Thoracic aorta (tissue), 2 donors: ENCODE measurements at regions not wholly inside any gene's neighbourhood (a gene's known extent, or its start where the extent isn't known, plus 50 kb on each side); places are given as distances from the start of the nearest gene placed in this dataset.
A peak's percentile ranks its signal among the peaks of the same experiment; 100 is the strongest.
"Not testable (repeated sequence)": the region's sequence is repeated elsewhere in the genome, so short reads cannot be mapped to it uniquely, and the experiment has no call there.

Experiments
- ATAC-seq: fragments of 150-250 bp; one replicate; pipeline ENCODE4 v1.8.0; 2017; ENCODE audit warnings: low read depth; ENCODE audit not compliant: insufficient number of reproducible peaks, low FRiP score
- DNase-seq: peaks from one replicate; pipeline ENCODE4 v3.0.0-alpha.2; 2020; ENCODE audit warnings: low spot score
- H3K27ac ChIP-seq, 2 donors: fragments of 200-600 bp; sonication (generic); 1 replicate in 1 of 2; 2 replicates in 1 of 2; pipeline ENCODE4 v1.5.1; 2016; ENCODE audit warnings: mild to moderate bottlenecking in 2 of 2, moderate library complexity in 2 of 2
- H3K27me3 ChIP-seq: fragments of 200-600 bp; sonication (generic); replicated peaks from 2 replicates; pipeline ENCODE4 v1.6.0; 2016; ENCODE audit warnings: mild to moderate bottlenecking; ENCODE audit not compliant: insufficient read depth
- H3K36me3 ChIP-seq: fragments of 200-600 bp; sonication (generic); one replicate; pipeline ENCODE4 v1.5.1; 2016
- H3K4me1 ChIP-seq, 2 donors: fragments of 200-600 bp; sonication (generic); 1 replicate in 1 of 2; 2 replicates in 1 of 2; pipeline versions ENCODE4 v1.5.1 to v1.6.0; 2016; ENCODE audit warnings: low read depth in 2 of 2, mild to moderate bottlenecking in 1 of 2; ENCODE audit not compliant: control insufficient read depth in 1 of 2
- H3K4me3 ChIP-seq: fragments of 200-600 bp; sonication (generic); 2 replicates; pipeline ENCODE4 v1.5.1; 2016; ENCODE audit warnings: mild to moderate bottlenecking
- H3K9me3 ChIP-seq: fragments of 200-600 bp; sonication (generic); 2 replicates; pipeline ENCODE4 v1.5.1; 2016
- TF ChIP-seq, protein P1 (sequence below): fragments of 200-600 bp; sonication (generic); IDR thresholded peaks from one replicate; pipeline ENCODE4 v1.5.1; 2019; ENCODE audit warnings: antibody characterized with exemption

DNA sequence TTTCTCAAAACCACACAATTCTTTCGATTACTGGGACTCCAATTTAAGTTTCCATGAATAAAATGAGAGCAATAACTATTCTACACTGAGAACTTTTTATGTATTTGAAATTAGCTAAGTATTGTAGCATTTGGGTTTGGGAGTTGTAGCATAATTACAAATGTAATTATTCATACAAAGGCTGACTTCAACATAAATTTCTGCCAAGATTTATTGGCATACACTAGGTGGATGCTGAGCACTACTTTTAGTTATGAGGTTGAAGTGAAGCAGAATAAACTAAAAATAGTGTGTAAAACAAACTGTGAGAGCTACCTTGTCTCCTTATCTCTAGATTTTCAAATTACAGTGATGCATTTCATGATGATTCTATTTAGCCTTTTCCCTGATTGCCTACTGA, 516.1 kb downstream of the ZNF385D start:
- TF ChIP-seq, protein P1, sequence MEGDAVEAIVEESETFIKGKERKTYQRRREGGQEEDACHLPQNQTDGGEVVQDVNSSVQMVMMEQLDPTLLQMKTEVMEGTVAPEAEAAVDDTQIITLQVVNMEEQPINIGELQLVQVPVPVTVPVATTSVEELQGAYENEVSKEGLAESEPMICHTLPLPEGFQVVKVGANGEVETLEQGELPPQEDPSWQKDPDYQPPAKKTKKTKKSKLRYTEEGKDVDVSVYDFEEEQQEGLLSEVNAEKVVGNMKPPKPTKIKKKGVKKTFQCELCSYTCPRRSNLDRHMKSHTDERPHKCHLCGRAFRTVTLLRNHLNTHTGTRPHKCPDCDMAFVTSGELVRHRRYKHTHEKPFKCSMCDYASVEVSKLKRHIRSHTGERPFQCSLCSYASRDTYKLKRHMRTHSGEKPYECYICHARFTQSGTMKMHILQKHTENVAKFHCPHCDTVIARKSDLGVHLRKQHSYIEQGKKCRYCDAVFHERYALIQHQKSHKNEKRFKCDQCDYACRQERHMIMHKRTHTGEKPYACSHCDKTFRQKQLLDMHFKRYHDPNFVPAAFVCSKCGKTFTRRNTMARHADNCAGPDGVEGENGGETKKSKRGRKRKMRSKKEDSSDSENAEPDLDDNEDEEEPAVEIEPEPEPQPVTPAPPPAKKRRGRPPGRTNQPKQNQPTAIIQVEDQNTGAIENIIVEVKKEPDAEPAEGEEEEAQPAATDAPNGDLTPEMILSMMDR = no peak
- Histone ChIP-seq H3K4me3 (no peak overlapping the region), H3K36me3 (no peaks in the 10 kb centered on the region), H3K27ac (no peak overlapping the region), H3K4me1 (no peaks in the 10 kb centered on the region), H3K27me3 (no peaks in the 10 kb centered on the region), H3K9me3 (no peaks in the 10 kb centered on the region)
- DNase-seq (no peak), ATAC-seq (no peak)

DNA sequence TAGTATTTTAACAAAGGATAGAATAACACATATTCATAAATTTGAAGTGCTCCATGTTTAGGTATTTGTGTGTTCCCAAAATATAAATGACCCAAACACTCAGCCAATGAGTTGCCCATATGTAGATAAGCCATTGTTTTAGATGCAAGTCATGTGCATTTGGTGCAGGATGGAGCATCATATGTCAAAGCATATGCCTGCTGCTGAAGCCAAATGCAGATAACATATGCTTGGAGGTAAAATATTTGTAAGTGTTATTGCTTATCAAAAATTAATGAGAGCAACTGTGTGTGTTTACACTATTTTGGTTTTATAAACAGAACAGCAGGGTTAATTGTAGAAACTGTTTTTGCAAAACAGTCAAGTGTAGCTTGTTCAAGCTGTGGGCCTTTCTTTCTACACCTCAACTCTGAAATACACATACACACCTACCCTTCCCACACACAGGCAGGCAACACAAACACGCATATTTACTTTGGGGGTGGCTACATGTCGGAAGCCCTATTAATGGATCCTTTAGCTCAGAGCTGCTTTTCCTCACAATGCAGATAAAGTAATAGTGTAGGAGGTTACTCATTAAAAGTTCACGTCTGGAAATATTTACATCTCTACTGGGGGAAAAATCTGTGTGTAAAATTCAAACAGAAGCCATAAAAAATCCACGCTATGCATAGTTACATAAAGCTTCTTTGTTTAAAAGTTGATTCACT, 521.4 kb downstream of the ZNF385D start:
- H3K27ac ChIP-seq = no peak overlapping the region
- peak; percentile 36 for ATAC-seq

DNA sequence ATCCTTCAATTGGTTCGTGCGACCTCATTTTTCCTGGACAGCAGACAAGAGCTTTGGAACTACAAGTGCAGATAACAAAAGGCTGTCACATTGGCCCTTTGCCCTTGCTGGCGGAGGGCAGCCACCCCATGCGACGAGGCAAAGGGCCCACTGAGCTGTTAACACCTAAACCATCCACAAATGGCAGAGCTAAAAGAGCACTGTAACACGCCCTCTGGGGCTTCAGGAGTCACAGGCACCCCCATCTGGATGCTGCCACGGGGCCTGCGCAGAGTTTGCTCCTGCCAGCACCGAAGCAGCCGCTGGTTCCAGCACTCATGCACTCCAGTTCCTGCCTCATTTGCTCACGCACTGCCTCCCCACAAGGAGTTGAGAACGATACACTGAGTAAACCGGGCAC, 524.9 kb downstream of the ZNF385D start:
- TF ChIP-seq, protein P1 = no peak
- Histone ChIP-seq H3K27ac (no peak overlapping the region), H3K36me3 (no peaks in the 10 kb centered on the region), H3K9me3 (no peaks in the 10 kb centered on the region), H3K4me1 (peaks cover 0 to 14% of the 10 kb centered on the region in 2 donors), H3K27me3 (no peaks in the 10 kb centered on the region), H3K4me3 (no peak overlapping the region)
- ATAC-seq (no peak), DNase-seq (no peak)

More for the DNA sequence above, 521.4 kb downstream of the ZNF385D start:
- Histone ChIP-seq H3K27me3 (no peaks in the 10 kb centered on the region), H3K4me3 (no peak overlapping the region), H3K4me1 (no peaks in the 10 kb centered on the region), H3K36me3 (no peaks in the 10 kb centered on the region), H3K9me3 (no peaks in the 10 kb centered on the region)
- no peak for DNase-seq
- TF ChIP-seq, protein P1 = no peak

DNA sequence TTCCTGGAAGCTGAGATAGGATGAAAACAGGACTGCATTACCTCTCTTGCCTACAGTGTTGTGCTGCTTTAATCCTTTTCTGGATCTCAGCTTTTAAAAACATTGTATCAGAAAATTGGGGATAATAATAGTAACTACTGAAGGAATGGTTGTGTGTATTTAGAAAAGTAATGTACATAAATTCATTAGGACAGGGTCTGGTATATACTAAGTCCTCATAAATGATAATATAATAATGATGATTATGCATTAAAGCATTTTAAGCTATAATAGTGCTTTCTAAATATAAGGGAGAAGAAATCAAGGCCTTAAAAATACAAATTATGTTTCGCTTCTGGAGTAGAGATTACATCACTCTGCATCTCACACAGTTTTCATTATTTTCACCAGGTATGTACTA, 530.1 kb downstream of the ZNF385D start:
- ATAC-seq = no peak
- TF ChIP-seq, protein P1 = no peak
- H3K36me3 ChIP-seq = no peaks in the 10 kb centered on the region

DNA sequence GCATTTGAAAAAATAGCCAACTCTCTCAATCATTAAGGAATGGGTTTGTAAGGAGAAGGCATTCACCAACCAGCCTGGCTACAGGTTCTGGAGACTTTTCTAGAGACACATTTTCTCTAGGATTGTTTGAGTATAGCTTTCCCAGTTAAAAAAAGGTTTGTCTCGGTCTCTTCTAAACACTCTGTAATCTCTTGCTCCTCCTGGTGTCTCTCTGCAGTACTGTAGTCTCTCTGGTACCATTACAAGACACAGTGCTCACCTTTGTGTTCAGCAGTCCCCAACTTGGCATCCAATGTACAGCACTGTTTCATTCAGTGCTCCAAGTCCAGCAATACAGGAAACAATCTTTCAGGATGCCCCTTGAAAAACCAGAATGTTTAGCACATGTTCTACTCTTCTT, 534.4 kb downstream of the ZNF385D start:
- TF ChIP-seq, protein P1 = no peak
- no peak for ATAC-seq
- DNase-seq = no peak

More for the DNA sequence above, 530.1 kb downstream of the ZNF385D start:
- H3K9me3 ChIP-seq = peaks cover 6% of the 10 kb centered on the region
- H3K27ac ChIP-seq = no peak overlapping the region
- H3K4me3 ChIP-seq = no peak overlapping the region
- DNase-seq = no peak
- peaks cover 0 to 14% of the 10 kb centered on the region in 2 donors for H3K4me1 ChIP-seq
- no peaks in the 10 kb centered on the region for H3K27me3 ChIP-seq

DNA sequence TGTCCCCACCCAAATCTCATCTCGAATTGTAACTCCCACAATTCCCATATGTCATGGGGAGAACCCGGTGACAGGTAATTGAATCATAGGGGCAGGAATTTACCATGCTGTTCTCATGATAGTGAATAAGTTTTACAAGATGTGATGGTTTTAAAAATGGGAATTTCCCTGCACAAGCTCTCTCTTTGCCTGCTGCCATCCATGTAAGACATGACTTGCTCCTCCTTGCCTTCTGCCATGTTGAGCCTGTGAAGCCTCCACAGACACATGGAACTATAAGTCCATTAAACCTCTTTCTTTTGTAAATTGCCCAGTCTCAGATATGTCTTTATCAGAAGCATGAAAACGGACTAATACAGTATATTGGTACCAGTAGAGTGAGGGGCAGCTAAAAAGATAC, 546.9 kb downstream of the ZNF385D start:
- H3K27ac ChIP-seq, ATAC-seq, H3K36me3 ChIP-seq, H3K4me1 ChIP-seq, DNase-seq, H3K27me3 ChIP-seq, H3K9me3 ChIP-seq, H3K4me3 ChIP-seq: not testable (repeated sequence)

More for the DNA sequence above, 534.4 kb downstream of the ZNF385D start:
- H3K4me3 ChIP-seq = no peak overlapping the region
- H3K4me1 ChIP-seq = no peaks in the 10 kb centered on the region
- no peak overlapping the region for H3K27ac ChIP-seq
- H3K27me3 ChIP-seq = no peaks in the 10 kb centered on the region
- no peaks in the 10 kb centered on the region for H3K36me3 ChIP-seq
- H3K9me3 ChIP-seq = peaks cover 22% of the 10 kb centered on the region
